HG03064 (cell line): ENCODE measurements at regions not wholly inside any gene's neighbourhood (a gene's known extent, or its start where the extent isn't known, plus 50 kb on each side); places are given as distances from the start of the nearest gene placed in this dataset.

Experiments
- ATAC-seq: cut with Tn5 transposase; IDR thresholded peaks from one replicate; pipeline ENCODE4 v1.9.1; 2021; ENCODE audit warnings: low read depth; ENCODE audit not compliant: unreplicated experiment

DNA sequence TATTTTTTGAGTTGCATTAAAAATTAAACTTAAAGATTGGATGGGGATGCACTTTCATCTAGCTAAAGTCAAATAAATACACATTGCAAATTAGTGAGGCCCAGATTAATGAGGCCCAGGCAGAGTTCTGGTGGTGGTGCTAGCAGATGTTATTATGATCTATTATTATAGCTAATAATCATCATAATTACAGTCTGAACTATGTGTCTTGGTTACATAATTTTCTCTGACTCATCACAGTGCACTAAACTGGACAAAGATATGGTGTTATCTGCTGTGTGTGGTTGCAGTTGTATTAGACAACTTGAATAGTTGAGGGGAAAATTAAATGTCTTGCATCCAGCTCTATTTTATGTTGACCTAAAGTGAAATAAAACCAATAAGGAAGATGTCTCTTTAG is 568.8 kb downstream of the TLR4 start:
- no peak for ATAC-seq

DNA sequence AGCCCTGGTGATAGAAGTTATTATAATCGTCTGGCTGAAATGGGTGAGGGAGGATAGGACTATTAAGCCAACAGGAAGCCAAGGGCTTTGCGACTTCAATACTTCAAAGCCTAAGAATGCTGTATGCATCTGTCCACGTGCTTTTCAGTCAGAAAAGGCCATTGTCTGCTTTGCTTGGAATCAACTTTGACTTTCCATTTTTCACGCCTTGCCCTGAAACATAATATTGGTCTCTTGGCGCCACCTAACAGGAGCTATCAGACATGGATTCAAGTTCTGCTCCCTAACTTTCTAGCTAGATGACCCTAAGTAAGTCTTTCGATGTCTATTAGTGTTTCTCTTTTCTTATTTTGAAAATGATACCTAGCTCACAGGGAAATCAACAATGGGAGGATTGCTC is 572.6 kb downstream of the TLR4 start:
- no peak for ATAC-seq

DNA sequence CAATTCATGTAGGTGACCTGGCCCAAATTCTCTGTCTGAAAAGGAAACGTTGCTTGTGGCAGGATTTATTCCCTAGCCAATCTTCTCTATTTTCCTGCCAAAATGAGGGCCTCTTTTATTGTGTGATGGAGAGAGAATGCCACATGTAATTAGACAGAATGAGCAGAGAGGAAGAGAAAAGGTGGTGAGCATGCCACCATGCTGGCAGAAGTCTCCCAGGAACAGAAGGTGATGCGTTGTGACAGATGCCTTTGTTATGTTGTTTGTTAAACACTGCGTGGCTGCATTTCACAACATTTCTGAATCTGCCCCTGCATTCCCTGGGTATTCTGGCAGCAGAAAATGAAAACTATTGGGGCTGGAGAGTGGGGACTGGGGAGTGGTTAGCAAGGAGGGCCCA is 577.6 kb downstream of the TLR4 start:
- ATAC-seq = no peak

DNA sequence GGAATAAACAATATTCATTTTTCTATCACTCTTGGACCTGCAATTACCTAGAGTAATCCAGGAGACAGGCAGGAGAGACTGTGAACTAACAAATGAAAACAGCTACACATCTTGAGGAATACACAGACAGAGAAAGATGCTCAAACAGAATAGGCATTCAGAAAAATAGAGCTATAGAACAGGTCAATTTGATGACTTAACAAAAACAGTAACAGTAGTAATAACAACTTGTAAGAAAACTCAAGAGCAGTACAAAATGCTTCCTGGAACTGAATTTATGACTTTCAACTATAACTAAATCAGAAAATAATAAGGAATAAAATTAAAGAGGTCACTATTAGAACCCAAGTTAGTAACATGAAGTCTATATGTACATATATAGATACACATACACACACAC is 579.3 kb downstream of the TLR4 start:
- no peak for ATAC-seq

DNA sequence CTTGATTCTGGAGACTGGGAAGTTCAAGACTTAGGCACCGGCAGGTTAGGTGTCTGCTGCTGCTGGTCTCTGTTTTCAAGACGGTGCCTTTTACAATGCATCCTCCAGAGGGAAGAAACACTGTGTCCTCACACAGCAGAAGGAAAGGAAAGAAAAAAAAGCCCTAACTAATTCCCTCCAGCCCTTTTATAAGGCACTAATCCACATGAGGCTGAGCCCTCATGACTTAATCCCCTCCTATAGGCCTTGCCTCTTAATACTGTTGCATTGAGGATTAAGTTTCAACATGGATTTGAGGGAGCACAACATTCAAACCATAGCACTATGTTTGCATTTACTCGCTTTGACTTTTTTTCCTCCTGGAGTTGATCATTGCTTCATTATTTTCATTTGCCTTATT is 585.9 kb downstream of the TLR4 start:
- no peak for ATAC-seq

DNA sequence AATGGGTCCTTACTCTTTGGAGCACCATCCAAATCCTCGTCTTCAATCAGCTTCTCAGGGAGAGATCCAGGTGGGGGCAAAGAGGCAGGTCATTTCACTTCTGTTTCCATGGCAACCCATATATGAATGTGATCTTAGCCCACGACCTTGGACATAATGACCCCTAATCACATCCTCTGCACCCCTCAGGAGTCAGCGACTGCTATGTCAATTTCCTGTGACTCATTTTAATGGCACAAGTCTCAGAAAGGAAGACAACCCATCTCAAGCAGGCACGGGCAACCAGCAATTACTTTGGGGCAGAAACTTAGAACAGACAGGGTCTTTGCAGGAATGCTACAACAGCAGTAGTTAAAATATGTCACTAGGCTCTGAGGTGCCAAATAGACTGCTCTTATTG is 591.2 kb downstream of the TLR4 start:
- ATAC-seq = no peak

DNA sequence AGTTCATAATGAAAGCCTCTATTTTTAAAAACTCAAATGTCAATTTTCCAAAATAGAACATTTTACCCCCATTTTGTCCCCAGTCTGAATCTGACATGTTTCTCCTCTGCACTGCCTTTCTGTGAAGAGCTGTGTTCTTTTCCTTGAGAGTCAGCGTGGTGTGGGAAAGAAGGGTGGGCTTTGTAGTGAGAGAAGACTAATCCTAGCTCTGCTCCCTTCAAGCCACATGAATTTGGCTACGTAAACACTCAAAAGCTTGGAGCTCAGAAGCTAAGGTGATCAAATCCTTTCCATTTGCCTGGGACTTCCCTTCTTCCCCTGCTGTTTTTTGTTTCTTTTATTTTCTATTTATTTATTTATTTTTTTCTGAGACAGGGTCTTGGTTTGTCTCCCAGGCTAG is 598.5 kb downstream of the TLR4 start:
- ATAC-seq = no peak

DNA sequence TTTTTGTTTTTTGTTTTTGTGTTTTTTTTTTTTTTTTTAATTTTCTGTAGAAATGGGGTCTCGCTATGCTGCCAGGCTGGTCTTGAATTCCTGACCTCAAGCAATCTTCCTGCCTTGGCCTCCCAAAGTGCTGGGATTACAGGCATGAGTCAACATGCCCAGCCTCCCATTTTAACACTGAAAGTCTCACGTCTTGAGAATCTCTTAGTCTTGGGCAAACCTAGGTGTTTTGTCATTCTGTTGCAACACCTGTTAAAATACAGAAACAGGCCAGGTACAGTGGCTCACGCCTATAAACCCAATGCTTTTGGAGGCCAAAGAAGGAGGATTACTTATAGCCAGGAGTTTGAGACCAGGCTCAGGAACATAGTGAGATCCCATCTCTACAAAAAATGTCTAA is 599.0 kb downstream of the TLR4 start:
- ATAC-seq = no peak

DNA sequence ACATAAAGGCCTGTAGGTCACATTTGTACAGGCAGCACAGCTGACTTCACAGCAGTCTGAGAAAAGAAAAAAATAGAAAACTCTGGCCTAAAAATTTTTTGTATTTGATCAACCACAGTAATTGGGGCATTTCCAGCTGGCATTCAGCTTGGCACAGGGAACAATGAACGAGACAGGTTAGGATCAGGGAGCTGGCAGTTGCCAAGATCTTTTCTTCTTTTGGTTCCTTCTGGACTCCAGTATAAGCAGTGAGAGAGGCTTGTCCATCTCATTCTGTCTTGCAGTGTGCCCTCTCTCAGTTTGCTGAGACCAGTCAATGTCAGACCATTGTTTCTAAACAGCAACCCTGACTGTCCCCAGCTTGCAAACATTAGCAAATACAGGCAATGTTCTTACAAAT is 601.1 kb downstream of the TLR4 start:
- ATAC-seq = no peak

DNA sequence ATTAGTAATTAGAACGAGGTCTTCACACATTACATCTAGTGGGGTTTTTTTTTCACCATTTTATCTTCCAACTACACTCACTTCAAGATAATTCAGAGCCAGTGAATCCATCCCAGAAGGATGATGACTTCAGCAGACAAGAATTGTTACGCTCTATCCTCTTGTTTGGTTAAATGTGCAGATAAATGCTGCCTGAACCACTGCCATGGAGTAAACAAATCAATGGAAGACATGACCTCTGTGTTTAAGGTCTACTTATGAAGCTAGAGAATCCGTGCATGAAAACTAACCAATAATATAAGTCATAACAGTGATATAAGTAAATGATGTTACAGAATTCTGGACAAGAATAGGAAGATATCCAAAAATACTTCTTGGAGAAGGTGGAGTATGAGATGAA is 602.6 kb downstream of the TLR4 start:
- no peak for ATAC-seq

DNA sequence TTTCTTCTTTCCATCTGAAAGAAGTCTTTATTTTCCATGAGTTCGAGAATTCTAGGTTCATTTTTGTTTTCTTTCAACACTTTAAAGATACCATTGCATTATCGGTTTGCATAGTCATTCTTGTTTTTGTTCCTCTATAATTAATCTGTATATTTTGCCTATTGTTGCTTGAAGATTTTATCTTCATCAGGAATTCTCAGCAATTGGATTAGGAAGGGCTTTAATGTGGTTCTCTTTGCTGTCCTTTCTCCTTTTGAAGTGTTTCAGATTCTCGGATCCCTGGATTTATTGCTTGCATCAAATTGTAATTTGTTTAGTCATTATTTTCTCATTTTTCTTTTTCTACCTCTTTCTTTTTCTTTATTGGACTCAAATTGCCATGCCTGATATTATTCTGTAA is 609.8 kb downstream of the TLR4 start:
- ATAC-seq = no peak

DNA sequence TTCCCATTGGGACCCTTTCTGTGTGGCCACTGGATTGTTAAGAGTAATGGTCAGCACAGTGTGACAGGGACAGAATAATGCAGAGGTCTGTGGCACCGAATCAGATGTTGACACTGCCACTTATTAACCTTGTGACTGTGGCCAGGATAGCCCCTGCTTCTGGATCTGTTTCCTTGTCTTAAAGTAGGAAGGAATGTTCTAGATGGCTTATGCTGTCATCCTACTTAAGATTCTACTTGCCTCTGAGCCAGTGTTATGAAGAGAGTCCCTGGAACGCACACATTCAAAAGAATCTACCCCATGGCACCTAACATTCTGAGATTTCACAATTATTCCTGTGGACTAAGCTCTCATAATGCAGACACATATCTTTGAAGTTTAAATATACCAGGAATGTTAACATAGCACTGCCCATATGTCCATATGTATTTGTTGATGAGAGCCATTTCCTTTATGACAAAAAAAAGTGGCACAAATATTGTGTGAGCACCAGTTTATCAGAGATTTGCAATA is 612.7 kb downstream of the TLR4 start:
- no peak for ATAC-seq

DNA sequence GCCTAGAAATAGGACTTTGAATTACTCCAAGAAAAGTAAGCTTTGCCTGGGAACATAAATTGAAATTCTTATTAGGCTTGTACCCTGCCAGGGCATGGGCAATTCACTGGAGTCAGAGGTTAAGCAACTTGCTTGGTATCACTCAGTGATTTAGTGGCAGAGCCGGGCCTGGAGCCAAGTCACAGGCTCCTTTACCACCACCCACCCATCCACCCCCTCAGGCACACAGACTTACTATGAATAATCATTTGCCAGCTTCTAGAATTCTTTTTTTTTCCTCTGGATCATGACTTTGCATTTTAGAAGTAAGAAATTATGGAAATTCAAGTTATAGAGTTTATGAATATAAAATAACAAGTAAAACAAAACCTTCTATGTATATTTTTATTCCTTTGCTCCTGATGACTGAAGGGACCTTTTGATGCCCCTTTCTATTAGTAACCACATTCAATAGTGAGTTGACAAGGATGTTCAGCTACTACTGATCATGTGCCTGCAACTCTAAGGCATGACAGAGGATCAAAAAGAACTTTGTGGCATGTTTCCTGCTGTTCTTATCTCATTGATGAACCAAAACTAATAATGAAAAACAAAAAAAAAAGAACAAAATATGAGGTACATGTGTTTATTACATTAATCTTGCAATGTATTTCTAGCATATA is 614.7 kb downstream of the TLR4 start:
- no peak for ATAC-seq

DNA sequence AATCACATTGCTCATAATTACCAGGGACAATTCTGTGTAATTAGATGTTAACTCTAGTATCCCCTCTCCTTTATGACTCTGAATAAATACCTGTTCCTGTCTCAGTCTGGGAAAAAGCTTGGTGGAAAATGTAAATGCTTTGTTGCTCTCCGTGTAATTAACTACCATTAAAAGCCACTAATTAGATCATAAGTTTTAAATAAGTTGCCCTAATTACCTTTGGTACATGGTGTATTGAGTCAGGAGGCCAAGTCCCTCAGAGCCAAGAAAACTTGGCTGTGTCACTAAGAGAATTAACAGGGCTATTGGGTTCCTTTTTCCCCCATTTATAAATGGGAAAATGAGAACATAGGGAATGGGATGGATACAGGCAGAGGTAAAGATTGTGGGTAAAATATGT is 617.6 kb downstream of the TLR4 start:
- ATAC-seq = no peak

DNA sequence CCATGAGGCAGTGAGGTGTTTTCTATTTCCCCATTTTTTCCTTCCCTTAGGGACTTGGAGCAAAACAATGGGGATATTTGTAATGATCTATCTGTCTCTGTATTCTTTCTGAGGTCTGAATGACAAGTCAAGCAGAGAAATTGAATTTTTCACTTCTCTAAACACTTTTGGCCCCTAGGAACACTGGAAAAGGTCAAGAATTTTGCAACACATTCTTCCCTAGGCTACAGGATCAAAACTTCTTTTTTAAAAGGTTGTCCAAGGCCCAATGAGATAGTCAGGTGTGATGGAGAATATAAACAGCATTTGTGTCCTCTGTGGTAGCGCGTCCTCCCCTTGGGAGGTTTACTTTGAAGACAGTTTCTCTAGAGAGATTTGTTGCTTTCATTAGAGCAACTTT is 620.5 kb downstream of the TLR4 start:
- no peak for ATAC-seq

DNA sequence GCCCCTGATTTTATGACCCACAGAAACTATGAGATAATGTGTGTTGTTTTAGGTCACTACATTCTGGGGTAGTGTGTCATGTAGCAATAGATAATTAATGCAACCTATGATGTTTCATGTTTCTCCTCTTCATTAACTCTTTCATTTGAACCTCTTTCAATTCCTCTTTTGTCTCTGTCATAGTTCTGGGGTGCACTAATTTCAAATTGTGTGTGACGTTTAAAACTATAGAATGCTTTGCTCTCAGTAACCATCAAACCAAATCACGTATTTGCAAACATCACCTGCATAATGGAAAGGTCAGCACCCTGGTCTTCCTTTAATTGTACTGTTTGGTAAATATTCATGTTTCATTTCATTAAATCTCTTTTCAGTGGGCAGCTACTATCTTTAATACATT is 621.6 kb downstream of the TLR4 start:
- ATAC-seq = no peak

DNA sequence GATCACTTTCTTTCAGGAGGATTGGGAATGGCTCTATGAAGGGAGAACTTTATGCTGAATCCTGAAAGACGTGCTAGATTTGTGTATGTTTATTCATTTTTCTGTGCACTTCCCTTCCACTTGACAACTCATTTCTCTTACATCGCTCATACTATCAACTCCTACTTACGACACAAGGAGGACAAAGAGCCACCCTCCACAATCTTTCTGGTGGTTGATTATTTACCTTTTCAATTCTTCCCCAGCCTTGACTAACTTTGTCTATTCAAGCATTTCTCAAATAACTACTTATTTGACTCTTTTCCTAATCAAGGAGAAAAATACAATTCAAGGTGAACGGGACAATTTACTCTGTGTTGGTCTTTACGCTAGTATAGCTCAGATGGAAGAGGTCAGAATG is 622.1 kb downstream of the TLR4 start:
- no peak for ATAC-seq

DNA sequence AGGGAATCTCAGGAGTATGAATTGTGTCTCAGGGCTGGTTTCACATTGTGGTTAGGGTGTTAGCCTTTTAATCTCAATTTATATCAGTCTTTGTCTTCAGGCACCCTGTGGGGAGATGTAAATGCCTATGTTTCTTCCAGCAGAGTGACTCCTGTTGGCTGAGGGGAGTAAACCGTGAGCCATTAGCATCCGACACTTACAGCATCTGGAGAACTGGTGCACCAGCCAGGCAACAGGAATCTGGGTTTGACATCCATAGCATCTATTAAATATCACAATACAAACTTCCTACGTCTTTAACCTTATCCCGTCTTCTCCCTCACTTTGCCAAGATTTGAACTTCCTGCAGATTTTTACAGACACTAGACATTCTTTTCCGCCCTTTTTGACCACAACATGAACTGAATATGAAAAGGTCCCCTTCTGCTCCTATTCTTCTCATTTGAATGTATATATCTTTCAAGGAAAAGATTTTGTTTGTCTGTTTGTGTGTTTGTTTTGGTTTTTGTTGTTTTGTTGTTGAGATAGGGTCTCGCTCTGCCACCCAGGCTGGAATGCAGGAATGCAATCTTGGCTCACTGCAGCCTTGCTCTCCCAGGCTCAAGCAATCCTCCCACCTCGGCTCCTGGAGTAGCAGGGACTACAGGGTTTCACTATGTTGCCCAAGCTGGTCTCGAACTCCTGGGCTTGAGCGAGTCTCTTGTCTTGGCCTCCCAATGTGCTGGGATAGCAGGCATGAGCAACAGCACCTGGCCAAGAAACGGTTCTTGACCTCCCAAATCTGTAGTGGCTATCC is 626.2 kb downstream of the TLR4 start:
- ATAC-seq = no peak

DNA sequence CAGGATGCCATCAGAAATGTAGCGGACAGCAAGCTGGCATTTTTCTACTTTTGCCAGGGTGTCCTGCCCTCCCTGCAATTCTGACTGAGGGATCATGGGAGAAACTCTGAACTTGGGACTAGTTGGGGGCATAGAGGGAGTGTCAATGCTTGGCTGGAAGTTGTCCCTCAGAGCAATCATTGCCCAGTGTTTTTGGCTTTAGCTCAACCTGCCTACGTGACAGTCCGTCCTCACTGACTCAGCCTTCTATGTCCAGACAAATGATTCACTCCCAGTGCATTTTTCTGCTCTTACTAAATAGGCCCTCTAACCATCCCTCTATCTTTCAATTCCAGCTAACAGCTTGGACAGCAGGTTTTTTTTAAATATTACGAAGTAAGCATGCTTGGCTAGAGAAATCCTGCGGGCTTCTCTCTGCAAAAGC is 627.4 kb downstream of the TLR4 start:
- no peak for ATAC-seq

DNA sequence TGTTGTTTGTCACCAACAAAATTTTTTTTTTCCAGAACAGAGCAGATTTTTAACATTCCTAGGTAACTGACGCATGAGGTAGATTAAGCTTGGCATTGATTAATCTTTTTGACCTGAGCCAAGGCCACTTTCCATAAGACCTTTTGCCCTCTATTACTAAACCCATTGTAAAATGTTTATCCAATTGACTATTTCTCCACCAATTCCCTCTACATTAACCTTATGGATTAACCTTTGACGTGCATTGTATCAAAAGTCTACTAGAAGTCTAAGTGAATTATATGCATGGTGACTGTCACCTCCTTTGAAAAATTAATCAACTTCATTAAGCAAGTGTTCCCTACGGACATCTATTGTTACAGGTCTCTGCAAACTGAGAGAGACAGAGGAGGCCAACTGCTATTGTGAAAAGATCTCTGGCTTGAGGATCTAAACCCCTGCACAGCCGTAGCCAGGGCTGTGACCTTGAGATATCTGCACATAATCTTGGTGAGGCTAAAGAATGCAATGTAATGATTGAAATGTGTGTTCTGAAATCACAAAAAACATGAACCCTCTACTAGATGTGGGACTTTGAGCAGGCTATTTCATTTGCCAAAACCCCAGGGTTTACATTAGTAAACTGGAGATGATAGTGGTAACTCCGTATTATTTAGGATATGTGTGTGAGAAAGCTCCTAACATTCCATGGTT is 632.2 kb downstream of the TLR4 start:
- no peak for ATAC-seq

DNA sequence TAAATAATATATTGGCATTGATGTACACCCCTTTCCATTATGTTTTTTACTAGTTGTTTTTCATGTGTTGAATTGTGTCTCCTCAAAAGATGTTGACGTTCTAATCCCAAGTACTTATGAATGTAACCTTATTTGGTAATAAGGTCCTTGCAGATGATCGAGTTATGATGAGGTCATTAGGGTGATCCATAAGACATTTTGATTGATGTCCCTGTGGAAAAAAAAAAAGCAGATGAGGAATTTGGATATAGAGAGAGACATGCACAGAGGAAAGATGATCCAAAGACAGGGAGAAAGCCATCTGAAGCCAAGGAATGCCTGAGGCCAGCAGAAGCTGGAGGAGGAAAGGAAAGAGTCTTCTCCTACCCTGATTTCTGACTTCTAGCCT is 632.7 kb downstream of the TLR4 start:
- ATAC-seq = no peak

DNA sequence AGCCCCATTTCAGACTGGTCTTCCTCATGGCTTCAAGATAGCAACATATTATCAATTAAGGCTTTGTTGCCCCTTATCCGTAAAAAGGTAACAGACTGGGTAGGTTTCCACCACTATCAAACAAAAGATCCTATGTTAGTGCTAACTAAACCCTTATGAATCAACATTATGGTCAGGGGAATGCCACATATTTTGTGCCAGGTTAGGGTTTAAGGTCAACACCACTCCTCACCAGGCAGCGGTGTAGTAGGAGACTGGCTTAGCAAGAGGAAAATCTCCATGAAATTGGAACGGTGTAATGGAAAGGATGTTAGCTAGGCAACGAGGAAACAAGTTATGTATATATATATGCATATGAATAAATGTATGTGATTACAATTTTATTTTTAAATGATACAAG is 655.8 kb downstream of the TLR4 start:
- ATAC-seq = no peak
